ENCODE measurements at regions not wholly inside any gene's neighbourhood (a gene's known extent, or its start where the extent isn't known, plus 50 kb on each side); places are given as distances from the start of the nearest gene placed in this dataset.

GRCh38 chr18:33916200-33916599 lies 308.5 kb downstream of the NOL4 start:
- Histone ChIP-seq H3K27ac (ENCODE audit: low read depth, low read length) (no peak overlapping the region), H3K9me3 (ENCODE audit: control insufficient read depth, insufficient read depth, low read depth, low read length) (no peaks in the 10 kb centered on the region), H3K36me3 (ENCODE audit: control insufficient read depth, insufficient read depth, low read length) (no peaks in the 10 kb centered on the region), H3K27me3 (ENCODE audit: control insufficient read depth, insufficient read depth, low read length) (no peaks in the 10 kb centered on the region), H3K9ac (ENCODE audit: low read length) (no peak overlapping the region), H3K4me1 (ENCODE audit: control insufficient read depth, insufficient read depth, low read length) (no peaks in the 10 kb centered on the region), H3K4me3 (ENCODE audit: low read depth, low read length) (no peak overlapping the region)

GRCh38 chr18:33914399-33914798 lies 310.3 kb downstream of the NOL4 start:
- Histone ChIP-seq H3K36me3 (ENCODE audit: control insufficient read depth, insufficient read depth, low read length) (no peaks in the 10 kb centered on the region), H3K9ac (ENCODE audit: low read length) (no peak overlapping the region), H3K4me3 (ENCODE audit: low read depth, low read length) (no peak overlapping the region)

GRCh38 chr18:33906046-33906445 lies 318.7 kb downstream of the NOL4 start:
- no peaks in the 10 kb centered on the region for H3K4me1 ChIP-seq (ENCODE audit: control insufficient read depth, insufficient read depth, low read length)
- H3K4me3 ChIP-seq (ENCODE audit: low read depth, low read length): no peak overlapping the region
- no peaks in the 10 kb centered on the region for H3K27me3 ChIP-seq (ENCODE audit: control insufficient read depth, insufficient read depth, low read length)
- peaks cover 44% of the 10 kb centered on the region for H3K9me3 ChIP-seq (ENCODE audit: control insufficient read depth, insufficient read depth, low read depth, low read length)
- H3K36me3 ChIP-seq (ENCODE audit: control insufficient read depth, insufficient read depth, low read length): no peaks in the 10 kb centered on the region
- no peak overlapping the region for H3K27ac ChIP-seq (ENCODE audit: low read depth, low read length)
- no peak overlapping the region for H3K9ac ChIP-seq (ENCODE audit: low read length)

More at GRCh38 chr18:33914399-33914798, 310.3 kb downstream of the NOL4 start:
- Histone ChIP-seq H3K27me3 (ENCODE audit: control insufficient read depth, insufficient read depth, low read length) (no peaks in the 10 kb centered on the region), H3K9me3 (ENCODE audit: control insufficient read depth, insufficient read depth, low read depth, low read length) (no peaks in the 10 kb centered on the region), H3K4me1 (ENCODE audit: control insufficient read depth, insufficient read depth, low read length) (no peaks in the 10 kb centered on the region), H3K27ac (ENCODE audit: low read depth, low read length) (no peak overlapping the region)

- no peaks in the 10 kb centered on the region for H3K4me1 ChIP-seq (ENCODE audit: control insufficient read depth, insufficient read depth, low read length)
- no peaks in the 10 kb centered on the region for H3K27me3 ChIP-seq (ENCODE audit: control insufficient read depth, insufficient read depth, low read length)
- peaks cover 53% of the 10 kb centered on the region for H3K9me3 ChIP-seq (ENCODE audit: control insufficient read depth, insufficient read depth, low read depth, low read length)
- H3K27ac ChIP-seq (ENCODE audit: low read depth, low read length): no peak overlapping the region
- H3K9ac ChIP-seq (ENCODE audit: low read length): no peak overlapping the region
- no peaks in the 10 kb centered on the region for H3K36me3 ChIP-seq (ENCODE audit: control insufficient read depth, insufficient read depth, low read length)
- no peak overlapping the region for H3K4me3 ChIP-seq (ENCODE audit: low read depth, low read length)
Measured at GRCh38 chr18:33901894-33902512, 322.7 kb downstream of the NOL4 start.

- Histone ChIP-seq H3K4me1 (ENCODE audit: control insufficient read depth, insufficient read depth, low read length) (no peaks in the 10 kb centered on the region), H3K4me3 (ENCODE audit: low read depth, low read length) (no peak overlapping the region), H3K9me3 (ENCODE audit: control insufficient read depth, insufficient read depth, low read depth, low read length) (peaks cover 45% of the 10 kb centered on the region), H3K36me3 (ENCODE audit: control insufficient read depth, insufficient read depth, low read length) (no peaks in the 10 kb centered on the region), H3K9ac (ENCODE audit: low read length) (no peak overlapping the region), H3K27me3 (ENCODE audit: control insufficient read depth, insufficient read depth, low read length) (no peaks in the 10 kb centered on the region), H3K27ac (ENCODE audit: low read depth, low read length) (no peak overlapping the region)
Measured at GRCh38 chr18:33900638-33901037, 322.6 kb downstream of the ASXL3 start.

GRCh38 chr18:33898427-33898826 lies 320.4 kb downstream of the ASXL3 start:
- H3K27me3 ChIP-seq (ENCODE audit: control insufficient read depth, insufficient read depth, low read length): no peaks in the 10 kb centered on the region
- no peaks in the 10 kb centered on the region for H3K4me1 ChIP-seq (ENCODE audit: control insufficient read depth, insufficient read depth, low read length)
- no peak overlapping the region for H3K9ac ChIP-seq (ENCODE audit: low read length)
- H3K36me3 ChIP-seq (ENCODE audit: control insufficient read depth, insufficient read depth, low read length): no peaks in the 10 kb centered on the region
- no peak overlapping the region for H3K4me3 ChIP-seq (ENCODE audit: low read depth, low read length)
- peaks cover 29% of the 10 kb centered on the region for H3K9me3 ChIP-seq (ENCODE audit: control insufficient read depth, insufficient read depth, low read depth, low read length)
- H3K27ac ChIP-seq (ENCODE audit: low read depth, low read length): no peak overlapping the region

- Histone ChIP-seq H3K4me3 (ENCODE audit: low read depth, low read length) (no peak overlapping the region), H3K9me3 (ENCODE audit: control insufficient read depth, insufficient read depth, low read depth, low read length) (no peaks in the 10 kb centered on the region), H3K36me3 (ENCODE audit: control insufficient read depth, insufficient read depth, low read length) (no peaks in the 10 kb centered on the region), H3K9ac (ENCODE audit: low read length) (no peak overlapping the region), H3K27me3 (ENCODE audit: control insufficient read depth, insufficient read depth, low read length) (no peaks in the 10 kb centered on the region), H3K4me1 (ENCODE audit: control insufficient read depth, insufficient read depth, low read length) (no peaks in the 10 kb centered on the region), H3K27ac (ENCODE audit: low read depth, low read length) (no peak overlapping the region)
Measured at GRCh38 chr18:33878213-33878612, 300.2 kb downstream of the ASXL3 start.

GRCh38 chr18:33875029-33875565 lies 297.1 kb downstream of the ASXL3 start:
- H3K36me3 ChIP-seq (ENCODE audit: control insufficient read depth, insufficient read depth, low read length): no peaks in the 10 kb centered on the region
- no peaks in the 10 kb centered on the region for H3K9me3 ChIP-seq (ENCODE audit: control insufficient read depth, insufficient read depth, low read depth, low read length)
- no peak overlapping the region for H3K27ac ChIP-seq (ENCODE audit: low read depth, low read length)
- no peaks in the 10 kb centered on the region for H3K4me1 ChIP-seq (ENCODE audit: control insufficient read depth, insufficient read depth, low read length)
- H3K4me3 ChIP-seq (ENCODE audit: low read depth, low read length): no peak overlapping the region
- no peaks in the 10 kb centered on the region for H3K27me3 ChIP-seq (ENCODE audit: control insufficient read depth, insufficient read depth, low read length)
- H3K9ac ChIP-seq (ENCODE audit: low read length): no peak overlapping the region

- no peaks in the 10 kb centered on the region for H3K4me1 ChIP-seq (ENCODE audit: control insufficient read depth, insufficient read depth, low read length)
- H3K9me3 ChIP-seq (ENCODE audit: control insufficient read depth, insufficient read depth, low read depth, low read length): no peaks in the 10 kb centered on the region
- no peak overlapping the region for H3K27ac ChIP-seq (ENCODE audit: low read depth, low read length)
- no peaks in the 10 kb centered on the region for H3K27me3 ChIP-seq (ENCODE audit: control insufficient read depth, insufficient read depth, low read length)
- H3K4me3 ChIP-seq (ENCODE audit: low read depth, low read length): no peak overlapping the region
- no peak overlapping the region for H3K9ac ChIP-seq (ENCODE audit: low read length)
- H3K36me3 ChIP-seq (ENCODE audit: control insufficient read depth, insufficient read depth, low read length): no peaks in the 10 kb centered on the region
Measured at GRCh38 chr18:33873112-33873511, 295.1 kb downstream of the ASXL3 start.

- no peaks in the 10 kb centered on the region for H3K4me1 ChIP-seq (ENCODE audit: control insufficient read depth, insufficient read depth, low read length)
- H3K27ac ChIP-seq (ENCODE audit: low read depth, low read length): no peak overlapping the region
- H3K9me3 ChIP-seq (ENCODE audit: control insufficient read depth, insufficient read depth, low read depth, low read length): no peaks in the 10 kb centered on the region
- no peaks in the 10 kb centered on the region for H3K27me3 ChIP-seq (ENCODE audit: control insufficient read depth, insufficient read depth, low read length)
- H3K9ac ChIP-seq (ENCODE audit: low read length): no peak overlapping the region
- no peaks in the 10 kb centered on the region for H3K36me3 ChIP-seq (ENCODE audit: control insufficient read depth, insufficient read depth, low read length)
- H3K4me3 ChIP-seq (ENCODE audit: low read depth, low read length): no peak overlapping the region
Measured at GRCh38 chr18:33871363-33872025, 293.5 kb downstream of the ASXL3 start.

GRCh38 chr18:33870059-33870458 lies 292.0 kb downstream of the ASXL3 start:
- H3K9me3 ChIP-seq (ENCODE audit: control insufficient read depth, insufficient read depth, low read depth, low read length): 0 out of 2 replicates have a peak, but pooled peaks cover 3% of the 10 kb centered on the region
- H3K9ac ChIP-seq (ENCODE audit: low read length): no peak overlapping the region
- H3K27ac ChIP-seq (ENCODE audit: low read depth, low read length): no peak overlapping the region
- H3K4me3 ChIP-seq (ENCODE audit: low read depth, low read length): no peak overlapping the region
- no peaks in the 10 kb centered on the region for H3K4me1 ChIP-seq (ENCODE audit: control insufficient read depth, insufficient read depth, low read length)
- H3K27me3 ChIP-seq (ENCODE audit: control insufficient read depth, insufficient read depth, low read length): no peaks in the 10 kb centered on the region
- H3K36me3 ChIP-seq (ENCODE audit: control insufficient read depth, insufficient read depth, low read length): no peaks in the 10 kb centered on the region
